COR-L47 (cell line): ENCODE measurements at regions not wholly inside any gene's neighbourhood (a gene's known extent, or its start where the extent isn't known, plus 50 kb on each side); places are given as distances from the start of the nearest gene placed in this dataset.

Experiments
- DNase-seq: peaks from one replicate; lab custom pipeline; 2025; lab: John Stamatoyannopoulos, UW

DNA sequence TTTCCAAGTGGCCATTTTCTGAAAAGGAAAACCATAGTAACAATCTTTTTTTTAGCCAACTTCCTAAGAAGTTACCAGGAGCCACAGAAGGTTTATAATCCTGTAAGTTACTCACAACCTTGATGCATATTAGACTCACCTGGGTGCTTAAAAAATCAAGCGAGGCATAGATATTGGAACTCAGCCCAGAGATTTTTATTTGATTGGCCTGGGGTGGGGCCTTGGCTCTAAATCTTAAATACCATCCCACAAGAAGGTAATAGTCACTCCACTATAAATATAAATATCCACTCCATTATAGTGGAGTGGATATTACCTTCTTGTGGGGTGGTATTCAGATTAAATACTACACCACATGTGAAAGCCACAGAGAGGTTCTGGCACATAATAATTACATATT, 429.6 kb downstream of the RFC3 start:
- peak; percentile 27 for DNase-seq

DNA sequence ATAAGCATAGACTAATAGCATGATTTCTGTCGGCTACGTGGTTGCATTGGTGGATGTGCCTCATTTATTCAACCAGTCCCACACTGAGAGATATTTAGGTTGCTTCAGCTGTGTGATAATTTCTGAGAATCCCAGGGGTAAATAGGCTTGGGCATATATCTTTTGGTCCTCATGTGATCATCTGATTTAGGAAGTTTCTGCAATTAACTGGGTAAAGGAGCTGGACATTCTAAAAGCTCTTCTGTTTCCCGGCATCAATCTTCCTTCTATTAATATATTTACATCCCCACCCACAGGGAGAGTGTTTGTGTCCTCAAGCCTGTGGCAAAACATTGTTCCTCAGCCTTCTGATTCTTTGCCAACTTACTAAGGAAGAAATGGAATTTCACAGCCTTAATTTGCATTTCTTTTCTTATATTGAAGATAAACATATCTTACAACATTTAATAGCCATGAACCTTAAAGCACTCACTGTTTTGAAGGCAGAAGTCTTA, 431.6 kb downstream of the RFC3 start:
- no peak for DNase-seq

DNA sequence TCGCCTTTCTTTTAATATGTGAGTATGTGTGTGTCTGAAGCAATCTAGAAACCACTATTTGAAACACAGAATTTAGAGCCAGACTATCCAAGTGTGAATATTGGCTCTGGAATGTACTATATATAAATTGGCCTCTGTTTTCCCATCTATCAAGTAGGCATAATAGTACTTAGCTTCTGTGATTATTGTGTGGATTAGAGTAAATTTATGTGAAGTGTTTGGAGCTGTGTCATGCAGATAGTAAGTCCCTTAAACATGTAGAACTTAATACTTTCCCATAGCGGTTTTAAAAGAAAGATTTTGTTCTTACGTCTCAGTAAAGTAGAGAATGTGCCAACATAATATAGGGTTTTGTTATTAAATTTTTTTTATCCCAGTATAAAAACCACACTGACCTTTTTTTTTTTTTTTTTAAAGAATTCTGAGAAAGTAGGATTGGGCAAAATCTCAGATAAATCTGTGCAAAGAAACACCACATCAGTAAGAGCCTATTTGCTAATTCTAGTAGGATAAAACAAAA, 432.3 kb downstream of the RFC3 start:
- DNase-seq: no peak

DNA sequence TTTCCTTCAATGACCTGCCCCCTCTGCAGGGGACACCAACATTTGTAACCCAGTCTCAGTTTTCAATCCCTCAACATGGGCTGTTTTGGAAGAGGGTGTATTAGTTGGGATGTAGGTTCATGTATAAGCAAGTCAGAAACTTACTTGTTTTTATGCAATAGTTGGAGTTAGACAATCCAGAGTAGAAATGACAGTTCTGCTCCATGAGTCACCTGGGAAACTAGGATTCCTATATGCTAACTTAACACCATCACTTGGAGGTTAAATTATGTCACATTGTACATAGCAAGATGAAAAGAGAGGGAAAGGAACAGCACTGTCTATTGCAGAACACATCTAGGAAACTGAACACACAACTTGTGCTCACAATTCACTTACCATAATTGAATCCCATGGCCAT, 436.4 kb downstream of the RFC3 start:
- DNase-seq: no peak

GRCh38 chr13:34255711-34256110, 437.8 kb downstream of the RFC3 start:
- DNase-seq: no peak

GRCh38 chr13:34256236-34256635, 438.3 kb downstream of the RFC3 start:
- no peak for DNase-seq

- no peak for DNase-seq
Measured at GRCh38 chr13:34257966-34258365, 440.0 kb downstream of the RFC3 start.

GRCh38 chr13:34258646-34259386, 440.9 kb downstream of the RFC3 start:
- no peak for DNase-seq

DNA sequence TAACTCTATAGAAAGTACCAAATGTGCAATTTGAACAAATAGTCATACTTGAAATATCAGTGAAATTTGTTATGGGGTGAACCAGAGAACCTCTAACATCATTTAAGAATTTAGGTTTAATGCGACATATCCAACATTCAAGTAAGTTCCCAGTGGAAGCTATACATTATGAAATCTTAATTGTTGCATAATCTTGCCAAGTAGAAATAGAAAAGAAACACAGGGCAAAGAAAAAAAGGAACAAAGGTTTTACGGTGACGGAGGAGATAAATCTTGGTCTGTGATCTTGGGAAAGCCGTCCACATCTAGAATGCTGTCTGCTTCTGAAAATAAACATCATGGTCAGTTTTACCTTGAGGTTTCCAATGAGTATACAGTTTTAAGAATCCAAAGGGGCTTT, 445.7 kb downstream of the RFC3 start:
- DNase-seq: no peak

GRCh38 chr13:34265046-34265679, 447.2 kb downstream of the RFC3 start:
- no peak for DNase-seq

GRCh38 chr13:34276764-34277163, 458.8 kb downstream of the RFC3 start:
- no peak for DNase-seq

- no peak for DNase-seq
Measured at GRCh38 chr13:34277936-34278335, 460.0 kb downstream of the RFC3 start.

- no peak for DNase-seq
Measured at GRCh38 chr13:34278780-34279179, 460.8 kb downstream of the RFC3 start.

- DNase-seq: no peak
Measured at GRCh38 chr13:34290661-34291060, 472.7 kb downstream of the RFC3 start.

DNA sequence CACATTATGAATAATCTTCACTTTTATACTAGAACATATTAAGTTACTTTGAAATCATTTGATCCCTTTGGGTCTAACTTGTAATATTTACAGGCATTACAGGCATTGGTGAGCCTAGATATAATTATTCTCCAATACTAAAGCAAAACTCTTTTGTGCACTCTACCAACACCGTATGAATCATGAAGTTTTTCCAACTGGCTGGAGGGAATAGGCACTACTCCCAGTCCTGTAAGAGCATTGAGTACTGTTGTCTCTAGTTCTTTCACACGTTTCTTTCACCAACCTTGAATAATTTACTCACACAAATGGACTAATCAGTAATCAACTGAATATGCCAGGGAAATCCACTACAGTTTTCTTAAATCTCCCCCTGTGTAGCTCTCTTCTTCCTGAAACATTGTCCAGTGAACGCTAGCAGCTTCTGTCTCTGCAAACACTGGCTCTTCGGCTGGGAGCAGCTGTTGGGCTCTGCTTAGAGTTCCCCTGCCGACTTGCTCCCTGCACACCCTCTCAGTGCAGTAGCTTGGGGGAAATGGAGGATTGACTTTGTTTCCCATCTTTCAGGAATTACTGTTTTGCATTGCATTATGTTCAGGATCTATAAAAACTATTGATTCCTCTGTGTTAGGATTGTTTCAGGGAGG, 476.7 kb downstream of the RFC3 start:
- no peak for DNase-seq

- no peak for DNase-seq
Measured at GRCh38 chr13:34300559-34300958, 482.6 kb downstream of the RFC3 start.

- DNase-seq: no peak
Measured at GRCh38 chr13:34302596-34302995, 484.6 kb downstream of the RFC3 start.

DNA sequence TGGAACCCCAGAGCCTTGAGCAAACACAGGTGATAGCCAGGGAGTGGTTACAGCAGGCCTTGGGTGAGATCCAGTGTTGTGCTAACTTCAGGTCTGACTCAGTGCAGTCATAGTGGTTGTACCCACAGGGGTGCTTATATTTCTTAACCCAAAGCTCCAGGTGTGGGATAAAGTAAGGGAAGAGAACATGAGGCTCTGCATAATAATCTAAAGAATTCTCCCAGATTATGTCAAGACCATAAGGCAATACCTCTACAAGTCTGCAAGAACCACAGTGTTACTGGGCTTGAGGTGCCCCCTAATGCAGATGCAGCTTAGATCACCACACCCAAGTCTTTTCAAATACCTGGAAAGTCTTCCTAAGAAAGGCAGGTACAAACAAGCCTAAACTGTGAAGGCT, 485.4 kb downstream of the RFC3 start:
- DNase-seq: no peak

DNA sequence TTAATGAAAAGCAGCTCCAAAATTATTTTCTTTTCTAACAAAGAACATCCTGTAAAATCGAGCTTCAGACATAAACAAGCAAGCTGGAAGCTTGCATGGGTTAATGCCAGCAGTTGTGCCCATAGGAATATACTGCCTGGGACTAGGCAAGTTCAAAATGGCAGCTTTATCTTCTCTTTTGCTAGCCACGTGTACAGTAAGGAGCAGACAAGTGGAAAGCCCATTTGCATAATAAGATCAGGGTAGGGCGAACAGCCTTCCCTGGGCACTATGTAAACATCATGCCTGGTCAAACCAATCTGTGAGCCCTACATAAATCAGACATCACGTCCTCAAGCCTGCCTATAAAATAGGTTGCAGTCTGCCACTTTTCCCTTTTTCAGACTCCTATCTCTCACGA, 489.7 kb downstream of the RFC3 start:
- DNase-seq: no peak

- DNase-seq: no peak
Measured at GRCh38 chr13:34308725-34309124, 490.8 kb downstream of the RFC3 start.

DNA sequence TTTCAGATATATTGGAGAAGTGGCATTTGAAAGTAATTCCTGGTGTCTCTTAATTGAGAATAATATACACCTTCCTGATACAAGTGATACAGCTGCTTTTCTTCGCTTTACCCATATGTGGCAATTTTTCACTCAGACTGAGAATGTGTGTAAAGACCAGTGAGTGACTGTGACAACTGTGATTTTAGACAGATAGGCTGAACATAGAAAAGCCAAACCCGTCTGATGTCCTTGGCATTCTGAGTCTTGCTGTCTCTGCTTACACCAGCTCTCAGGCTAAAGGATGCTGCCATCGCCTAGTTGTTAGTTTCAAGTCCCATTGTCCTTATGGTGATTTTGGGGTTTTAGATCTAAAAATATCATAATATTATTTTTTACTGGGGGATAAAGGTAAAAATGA, 492.6 kb downstream of the RFC3 start:
- no peak for DNase-seq

- DNase-seq: no peak
Measured at GRCh38 chr13:34311251-34311650, 493.3 kb downstream of the RFC3 start.

DNA sequence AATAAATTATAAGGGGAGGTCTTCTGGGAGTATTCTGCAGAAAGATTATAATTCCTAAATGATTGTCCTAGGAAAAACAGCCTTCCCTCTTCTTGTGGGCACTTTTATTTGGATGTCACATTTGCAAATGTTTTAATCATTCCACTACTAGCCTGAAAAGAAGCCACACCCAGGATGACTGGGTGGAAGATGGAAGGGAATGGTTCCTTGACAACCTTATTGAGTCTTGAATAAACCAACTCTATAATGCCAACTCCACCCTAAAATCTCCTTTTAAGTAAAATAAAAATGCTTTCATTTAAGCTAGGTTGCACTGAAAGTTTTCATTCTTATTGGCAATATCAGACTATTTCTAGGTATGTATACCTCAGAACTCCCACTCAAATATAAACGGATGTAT, 494.6 kb downstream of the RFC3 start:
- DNase-seq: no peak
